ENCODE measurements at regions not wholly inside any gene's neighbourhood (a gene's known extent, or its start where the extent isn't known, plus 50 kb on each side); places are given as distances from the start of the nearest gene placed in this dataset.

DNA sequence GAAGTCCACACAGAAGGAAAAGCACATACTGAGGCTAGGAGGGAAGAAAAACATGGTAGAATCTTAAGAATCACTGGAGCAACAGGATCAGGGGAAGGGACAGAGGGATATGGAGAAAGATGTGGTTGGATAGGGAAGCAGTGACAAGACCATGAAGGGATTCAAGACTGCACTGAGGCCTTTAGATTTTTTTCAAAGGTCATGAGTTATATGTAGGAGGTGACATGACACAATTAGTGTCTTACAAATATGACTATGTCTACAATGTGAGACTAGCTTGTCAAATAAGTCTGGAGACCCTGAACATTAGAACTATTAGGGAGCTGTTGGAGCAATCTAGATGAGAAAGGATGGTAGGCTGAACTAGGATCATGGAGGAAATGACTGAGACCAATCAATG is 1130.3 kb upstream of the ZEB2 start:
- no peak for DNase-seq
- ATAC-seq = no peak
- H3K27ac ChIP-seq (ENCODE audit: low read length) = no peak overlapping the region
- H3K27me3 ChIP-seq (ENCODE audit: control insufficient read depth, insufficient read depth) = no peaks in the 10 kb centered on the region
- no peaks in the 10 kb centered on the region for H3K9me3 ChIP-seq (ENCODE audit: control insufficient read depth, low read length)
- H3K4me3 ChIP-seq (ENCODE audit: low read length) = no peak overlapping the region
- intact Hi-C loops (cut with DNase I) = no loop called here
- no peaks in the 10 kb centered on the region for H3K4me1 ChIP-seq (ENCODE audit: control insufficient read depth, insufficient read depth, low read length)

DNA sequence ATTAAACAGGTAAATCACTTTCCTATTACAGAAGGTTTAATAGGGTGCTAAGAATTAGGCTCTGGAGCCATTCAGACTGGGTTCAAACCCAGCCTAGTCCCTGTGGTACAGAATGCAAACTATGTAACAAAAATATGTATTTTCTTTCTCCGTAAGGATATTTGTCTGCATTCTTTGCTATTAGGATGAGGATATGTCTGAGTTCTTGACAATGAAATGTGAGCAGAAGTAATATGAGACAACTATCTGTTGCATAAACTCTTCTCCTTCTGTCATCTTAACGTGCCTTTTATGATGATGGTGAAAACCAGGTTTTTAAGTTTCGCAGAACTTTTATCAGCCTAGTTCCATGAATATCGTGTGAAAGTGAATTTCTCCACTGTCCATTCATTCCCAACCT is 1129.1 kb upstream of the ZEB2 start:
- H3K9me3 ChIP-seq (ENCODE audit: control insufficient read depth, low read length) = no peaks in the 10 kb centered on the region
- 89% methylated on average over 4 of the region's 4 CpGs for WGBS
- DNase-seq = no peak
- no peak overlapping the region for H3K27ac ChIP-seq (ENCODE audit: low read length)
- no peak for ATAC-seq
- no peaks in the 10 kb centered on the region for H3K27me3 ChIP-seq (ENCODE audit: control insufficient read depth, insufficient read depth)
- intact Hi-C loops (cut with DNase I) = no loop called here
- no peak overlapping the region for H3K4me3 ChIP-seq (ENCODE audit: low read length)
- no peaks in the 10 kb centered on the region for H3K4me1 ChIP-seq (ENCODE audit: control insufficient read depth, insufficient read depth, low read length)

DNA sequence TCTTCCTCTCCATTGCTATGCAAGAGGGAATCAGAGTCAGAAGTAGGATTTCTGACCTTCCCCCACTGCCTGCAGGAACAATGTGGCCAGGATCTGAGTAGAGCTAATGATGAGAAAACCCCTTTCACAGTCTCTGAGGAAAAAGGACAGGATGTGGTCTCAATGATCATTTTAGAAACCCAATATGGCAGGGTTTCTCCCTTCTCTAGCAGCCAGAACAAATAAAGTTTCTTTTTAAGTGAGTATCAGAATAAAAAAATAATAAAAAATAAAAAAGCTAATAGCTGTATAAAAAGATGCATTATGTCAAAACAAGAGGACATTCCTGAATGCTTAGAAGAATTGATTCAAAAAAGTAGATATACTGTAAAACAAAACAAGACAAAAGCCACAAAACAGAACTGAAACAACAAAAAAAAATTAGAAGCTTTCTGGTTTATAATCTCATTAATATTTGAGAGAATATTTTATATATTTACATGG is 1124.9 kb upstream of the ZEB2 start:
- intact Hi-C loops (cut with DNase I) = no loop called here
- ATAC-seq = no peak
- Histone ChIP-seq H3K27ac (ENCODE audit: low read length) (no peak overlapping the region), H3K27me3 (ENCODE audit: control insufficient read depth, insufficient read depth) (no peaks in the 10 kb centered on the region), H3K9me3 (ENCODE audit: control insufficient read depth, low read length) (no peaks in the 10 kb centered on the region), H3K4me1 (ENCODE audit: control insufficient read depth, insufficient read depth, low read length) (no peaks in the 10 kb centered on the region), H3K4me3 (ENCODE audit: low read length) (no peak overlapping the region)
- no peak for DNase-seq

DNA sequence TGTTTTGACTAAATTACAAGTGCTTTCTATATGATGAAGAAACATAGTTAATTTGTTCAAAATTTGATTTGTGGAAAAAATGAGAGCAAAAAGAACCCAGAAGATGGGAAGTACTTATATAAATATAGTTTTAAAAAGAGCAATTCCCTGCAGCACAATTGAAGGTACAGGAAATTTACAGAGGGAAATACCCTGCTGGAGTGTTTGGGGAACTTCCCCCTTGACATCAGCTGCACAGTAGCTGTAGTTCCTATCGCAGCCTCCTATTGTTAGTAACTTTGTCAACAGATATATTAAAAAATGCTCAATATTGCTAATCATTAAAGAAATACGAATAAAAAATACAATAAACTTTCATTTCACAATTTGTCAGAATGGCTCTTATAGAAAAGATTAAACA is 1118.8 kb upstream of the ZEB2 start:
- Histone ChIP-seq H3K4me1 (ENCODE audit: control insufficient read depth, insufficient read depth, low read length) (no peaks in the 10 kb centered on the region), H3K27ac (ENCODE audit: low read length) (no peak overlapping the region), H3K9me3 (ENCODE audit: control insufficient read depth, low read length) (no peaks in the 10 kb centered on the region), H3K4me3 (ENCODE audit: low read length) (no peak overlapping the region), H3K27me3 (ENCODE audit: control insufficient read depth, insufficient read depth) (no peaks in the 10 kb centered on the region)
- WGBS = 66% methylated on average over 2 of the region's 2 CpGs
- intact Hi-C loops (cut with DNase I) = no loop called here
- ATAC-seq = no peak
- no peak for DNase-seq

DNA sequence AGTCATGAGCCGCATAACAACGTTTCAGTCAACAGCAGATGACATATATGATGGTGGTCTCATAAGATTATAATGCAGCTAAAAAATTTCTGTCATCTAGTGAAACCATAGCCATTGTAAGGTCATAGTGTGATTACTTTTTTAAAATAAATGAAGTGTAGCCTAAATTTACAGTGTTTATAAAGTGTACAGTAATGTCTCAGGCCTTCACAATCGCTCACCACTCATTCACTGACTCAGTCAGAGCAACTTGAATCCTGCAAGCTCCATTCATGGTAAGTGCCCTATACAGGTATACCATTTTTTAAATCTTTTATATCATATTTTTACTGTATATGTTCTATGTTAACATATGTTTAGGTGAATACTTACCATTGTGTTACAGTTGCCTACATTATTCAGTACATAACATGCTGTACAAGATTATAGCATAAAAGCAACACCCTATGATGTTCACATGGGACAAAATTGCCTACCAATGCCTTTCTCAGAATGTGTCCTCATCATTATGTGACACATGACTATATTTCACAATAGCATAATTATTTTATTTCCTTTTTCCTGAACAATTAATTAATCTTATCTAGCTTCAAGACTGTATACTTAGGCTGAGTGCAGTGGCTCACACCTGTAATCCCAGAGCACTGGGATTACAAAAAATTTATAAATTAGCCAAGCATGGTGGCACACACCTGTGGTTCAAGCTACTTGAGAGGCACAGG is 1115.9 kb upstream of the ZEB2 start:
- H3K27me3 ChIP-seq (ENCODE audit: control insufficient read depth, insufficient read depth) = no peaks in the 10 kb centered on the region
- H3K9me3 ChIP-seq (ENCODE audit: control insufficient read depth, low read length) = no peaks in the 10 kb centered on the region
- DNase-seq = no peak
- no peak for ATAC-seq
- intact Hi-C loops (cut with DNase I) = no loop called here
- no peaks in the 10 kb centered on the region for H3K4me1 ChIP-seq (ENCODE audit: control insufficient read depth, insufficient read depth, low read length)
- no peak overlapping the region for H3K4me3 ChIP-seq (ENCODE audit: low read length)
- no peak overlapping the region for H3K27ac ChIP-seq (ENCODE audit: low read length)
- 93% methylated on average over 3 of the region's 3 CpGs for WGBS

DNA sequence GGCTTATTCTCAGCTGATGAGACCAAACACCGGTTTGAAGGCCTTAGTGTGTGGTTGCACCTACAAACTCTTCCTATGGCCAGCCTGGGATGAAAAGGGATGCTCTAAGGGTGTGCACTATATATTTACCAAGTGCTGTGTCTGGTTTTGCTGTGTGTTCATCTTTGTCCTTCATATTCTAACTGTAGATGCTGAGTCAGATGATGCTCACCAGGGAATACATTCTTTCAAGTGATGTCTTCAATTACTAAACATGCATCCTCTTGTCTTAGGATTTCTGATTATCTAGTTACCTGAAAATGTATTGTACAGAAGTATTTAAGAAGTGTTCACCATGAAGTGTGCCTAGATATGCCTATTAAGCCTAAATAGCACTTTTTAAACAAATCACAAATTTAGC is 1111.6 kb upstream of the ZEB2 start:
- H3K27ac ChIP-seq (ENCODE audit: low read length) = no peak overlapping the region
- no peak for ATAC-seq
- intact Hi-C loops (cut with DNase I) = no loop called here
- H3K4me1 ChIP-seq (ENCODE audit: control insufficient read depth, insufficient read depth, low read length) = no peaks in the 10 kb centered on the region
- H3K4me3 ChIP-seq (ENCODE audit: low read length) = no peak overlapping the region
- DNase-seq = no peak
- no peaks in the 10 kb centered on the region for H3K9me3 ChIP-seq (ENCODE audit: control insufficient read depth, low read length)
- 94% methylated on average over 1 of the region's 1 CpG for WGBS
- no peaks in the 10 kb centered on the region for H3K27me3 ChIP-seq (ENCODE audit: control insufficient read depth, insufficient read depth)

DNA sequence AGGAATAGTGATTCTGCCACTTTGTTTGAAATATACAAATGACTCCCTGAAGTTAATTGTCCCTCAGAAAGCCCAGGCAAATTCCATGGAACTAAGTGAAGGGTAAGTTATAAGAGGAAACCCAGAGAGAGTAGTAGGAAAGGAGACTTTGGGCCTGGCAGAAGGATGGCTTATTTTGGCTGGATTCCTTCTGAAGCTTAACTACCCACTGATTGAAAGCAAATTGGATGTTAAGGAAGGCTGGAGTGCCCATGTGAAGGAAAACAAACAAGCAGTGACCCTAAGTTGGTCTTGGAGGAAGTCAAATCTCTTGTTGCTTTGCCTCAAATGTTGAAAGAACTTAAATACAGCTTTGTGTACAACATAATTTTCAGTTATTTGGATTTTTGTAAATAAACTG is 1106.4 kb upstream of the ZEB2 start:
- intact Hi-C loops (cut with DNase I) = no loop called here
- Histone ChIP-seq H3K9me3 (ENCODE audit: control insufficient read depth, low read length) (no peaks in the 10 kb centered on the region), H3K27ac (ENCODE audit: low read length) (no peak overlapping the region), H3K4me1 (ENCODE audit: control insufficient read depth, insufficient read depth, low read length) (no peaks in the 10 kb centered on the region), H3K4me3 (ENCODE audit: low read length) (no peak overlapping the region), H3K27me3 (ENCODE audit: control insufficient read depth, insufficient read depth) (no peaks in the 10 kb centered on the region)
- ATAC-seq = no peak
- DNase-seq = no peak

DNA sequence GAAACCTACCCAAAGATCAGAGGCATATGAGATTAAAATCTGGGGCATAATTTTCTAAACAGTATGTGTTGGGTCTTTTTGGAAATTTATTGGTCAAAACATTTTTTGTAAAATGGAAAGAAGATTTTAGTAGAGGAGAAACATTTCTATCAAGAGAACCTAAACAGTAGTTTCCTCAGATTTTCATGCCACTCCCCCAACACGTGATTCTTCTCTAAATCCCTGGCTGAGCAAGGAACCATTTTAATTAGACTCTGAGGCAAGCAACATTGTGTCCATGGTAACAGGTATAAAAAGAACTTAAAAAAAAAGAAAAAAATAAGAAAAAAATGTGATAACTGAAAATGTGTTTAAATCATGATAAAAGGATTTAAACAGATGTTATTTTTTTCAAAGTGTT is 1105.2 kb upstream of the ZEB2 start:
- Histone ChIP-seq H3K27me3 (ENCODE audit: control insufficient read depth, insufficient read depth) (no peaks in the 10 kb centered on the region), H3K27ac (ENCODE audit: low read length) (no peak overlapping the region), H3K4me3 (ENCODE audit: low read length) (no peak overlapping the region), H3K4me1 (ENCODE audit: control insufficient read depth, insufficient read depth, low read length) (no peaks in the 10 kb centered on the region), H3K9me3 (ENCODE audit: control insufficient read depth, low read length) (no peaks in the 10 kb centered on the region)
- 84% methylated on average over 1 of the region's 1 CpG for WGBS
- DNase-seq (no peak), ATAC-seq (no peak)
- intact Hi-C loops (cut with DNase I) = no loop called here

DNA sequence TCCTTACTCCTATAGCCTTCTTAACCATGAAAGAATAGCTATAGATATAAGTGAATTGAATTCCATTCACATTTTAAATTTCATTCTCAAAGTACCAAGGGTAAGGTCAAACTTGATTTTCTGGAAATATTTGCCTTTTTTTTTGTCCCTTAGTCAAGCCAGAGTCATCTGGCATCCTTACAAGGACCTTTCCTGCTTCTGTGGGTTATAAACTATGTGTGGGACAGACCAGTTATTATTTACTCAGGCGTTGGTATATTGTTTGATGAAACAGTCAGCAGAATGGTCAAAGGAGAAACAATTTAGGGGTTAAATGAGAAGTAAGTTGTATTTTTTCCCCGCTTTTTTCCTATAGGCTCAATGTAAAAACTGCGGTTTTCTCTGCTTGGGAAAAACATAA is 1103.2 kb upstream of the ZEB2 start:
- intact Hi-C loops (cut with DNase I) = no loop called here
- Histone ChIP-seq H3K27me3 (ENCODE audit: control insufficient read depth, insufficient read depth) (no peaks in the 10 kb centered on the region), H3K9me3 (ENCODE audit: control insufficient read depth, low read length) (no peaks in the 10 kb centered on the region), H3K4me3 (ENCODE audit: low read length) (no peak overlapping the region), H3K4me1 (ENCODE audit: control insufficient read depth, insufficient read depth, low read length) (no peaks in the 10 kb centered on the region), H3K27ac (ENCODE audit: low read length) (no peak overlapping the region)
- DNase-seq (no peak), ATAC-seq (no peak)
- WGBS = 82% methylated on average over 3 of the region's 3 CpGs

DNA sequence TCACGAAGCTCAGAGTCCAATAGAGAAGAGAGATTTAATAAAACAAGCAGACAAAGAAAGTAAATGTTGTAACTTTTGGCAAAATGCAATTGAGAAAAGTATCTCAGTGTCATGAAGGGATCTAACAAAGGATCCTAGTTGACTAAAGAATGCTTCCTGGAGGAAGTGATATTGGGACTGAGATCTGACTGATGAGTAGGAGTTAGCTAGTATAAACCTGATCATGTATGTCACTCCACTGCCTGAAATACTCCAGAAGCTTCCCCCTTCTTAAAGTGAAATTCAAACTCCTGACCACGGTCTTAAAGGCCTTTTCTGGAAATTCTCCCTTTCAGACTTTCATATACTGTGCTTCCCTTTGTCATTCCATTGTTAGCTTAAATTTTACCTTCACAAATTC is 1102.4 kb upstream of the ZEB2 start:
- 88% methylated on average over 2 of the region's 2 CpGs for WGBS

DNA sequence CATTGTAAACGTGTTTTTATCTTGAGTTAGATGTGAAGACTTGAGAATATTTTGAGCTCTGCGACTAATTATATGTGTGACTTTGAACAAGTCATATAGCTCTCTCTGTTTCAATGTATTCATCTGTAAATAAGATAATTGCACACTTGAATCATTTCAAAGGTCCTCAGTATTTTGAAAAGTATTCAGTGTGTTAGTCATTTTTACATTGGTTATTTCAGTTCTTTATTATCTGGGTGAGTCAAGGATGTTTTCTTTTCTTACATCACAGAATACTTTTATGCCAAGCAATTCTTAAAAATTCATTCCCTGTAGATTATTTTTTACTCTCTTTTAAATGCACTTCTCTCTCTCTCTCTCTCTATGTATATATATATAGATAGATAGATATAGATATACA is 1098.0 kb upstream of the ZEB2 start:
- Histone ChIP-seq H3K4me1 (ENCODE audit: control insufficient read depth, insufficient read depth, low read length) (no peaks in the 10 kb centered on the region), H3K27ac (ENCODE audit: low read length) (no peak overlapping the region), H3K27me3 (ENCODE audit: control insufficient read depth, insufficient read depth) (no peaks in the 10 kb centered on the region), H3K9me3 (ENCODE audit: control insufficient read depth, low read length) (no peaks in the 10 kb centered on the region), H3K4me3 (ENCODE audit: low read length) (no peak overlapping the region)
- WGBS = 67% methylated on average over 2 of the region's 2 CpGs
- intact Hi-C loops (cut with DNase I) = no loop called here
- no peak for ATAC-seq
- DNase-seq = no peak

More for the DNA sequence above, 1102.4 kb upstream of the ZEB2 start:
- no peak for DNase-seq
- Histone ChIP-seq H3K27me3 (ENCODE audit: control insufficient read depth, insufficient read depth) (no peaks in the 10 kb centered on the region), H3K4me3 (ENCODE audit: low read length) (no peak overlapping the region), H3K27ac (ENCODE audit: low read length) (no peak overlapping the region), H3K9me3 (ENCODE audit: control insufficient read depth, low read length) (no peaks in the 10 kb centered on the region), H3K4me1 (ENCODE audit: control insufficient read depth, insufficient read depth, low read length) (no peaks in the 10 kb centered on the region)
- intact Hi-C loops (cut with DNase I) = no loop called here
- no peak for ATAC-seq

DNA sequence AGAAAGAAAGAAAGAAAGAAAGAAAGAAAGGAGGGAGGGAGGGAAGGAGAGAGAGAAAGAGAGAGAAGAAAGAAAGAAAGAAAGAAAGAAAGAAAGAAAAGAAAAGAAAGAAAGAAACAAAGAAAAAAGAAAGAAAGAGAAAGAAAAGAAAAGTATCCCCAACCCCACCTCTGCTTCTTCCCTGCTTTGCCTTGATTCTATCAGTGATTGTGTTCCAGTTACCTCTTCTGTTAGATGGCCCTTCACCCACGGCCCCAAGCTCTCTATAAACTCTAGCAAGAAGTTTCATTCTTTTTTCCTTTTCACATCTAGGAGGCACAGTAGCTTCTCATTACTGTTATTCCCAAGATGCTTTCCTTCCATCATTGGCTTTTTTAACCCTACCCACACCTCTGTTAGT is 1097.5 kb upstream of the ZEB2 start:
- DNase-seq (no peak), ATAC-seq (no peak)
- 91% methylated on average over 1 of the region's 1 CpG for WGBS
- Histone ChIP-seq H3K9me3 (ENCODE audit: control insufficient read depth, low read length) (no peaks in the 10 kb centered on the region), H3K4me3 (ENCODE audit: low read length) (no peak overlapping the region), H3K27ac (ENCODE audit: low read length) (no peak overlapping the region), H3K4me1 (ENCODE audit: control insufficient read depth, insufficient read depth, low read length) (no peaks in the 10 kb centered on the region), H3K27me3 (ENCODE audit: control insufficient read depth, insufficient read depth) (no peaks in the 10 kb centered on the region)
- intact Hi-C loops (cut with DNase I) = no loop called here
